Right renal pelvis (tissue), 4 donors: ENCODE measurements at regions not wholly inside any gene's neighbourhood (a gene's known extent, or its start where the extent isn't known, plus 50 kb on each side); places are given as distances from the start of the nearest gene placed in this dataset.
"Not testable (repeated sequence)": the region's sequence is repeated elsewhere in the genome, so short reads cannot be mapped to it uniquely, and the experiment has no call there.

ENCODE experiments used
- DNase-seq, 4 donors: peaks; one replicate each; pipeline ENCODE4 v3.0.0-alpha.2; 2013; ENCODE audit warnings: low read depth in 4 of 4, low spot score in 3 of 4, missing footprints in 1 of 4

GRCh38 chr21:38613686-38614085 is 115.4 kb upstream of the ERG start:
- DNase-seq, result no peak

- no peak for DNase-seq
Observed at GRCh38 chr21:38614558-38614957, 116.3 kb upstream of the ERG start.

- no peak for DNase-seq
Observed at GRCh38 chr21:38619480-38619879, 121.2 kb upstream of the ERG start.

GRCh38 chr21:38619992-38620479 is 121.8 kb upstream of the ERG start:
- DNase-seq, result no peak

GRCh38 chr21:38621132-38621531 is 122.9 kb upstream of the ERG start:
- no peak for DNase-seq

DNA sequence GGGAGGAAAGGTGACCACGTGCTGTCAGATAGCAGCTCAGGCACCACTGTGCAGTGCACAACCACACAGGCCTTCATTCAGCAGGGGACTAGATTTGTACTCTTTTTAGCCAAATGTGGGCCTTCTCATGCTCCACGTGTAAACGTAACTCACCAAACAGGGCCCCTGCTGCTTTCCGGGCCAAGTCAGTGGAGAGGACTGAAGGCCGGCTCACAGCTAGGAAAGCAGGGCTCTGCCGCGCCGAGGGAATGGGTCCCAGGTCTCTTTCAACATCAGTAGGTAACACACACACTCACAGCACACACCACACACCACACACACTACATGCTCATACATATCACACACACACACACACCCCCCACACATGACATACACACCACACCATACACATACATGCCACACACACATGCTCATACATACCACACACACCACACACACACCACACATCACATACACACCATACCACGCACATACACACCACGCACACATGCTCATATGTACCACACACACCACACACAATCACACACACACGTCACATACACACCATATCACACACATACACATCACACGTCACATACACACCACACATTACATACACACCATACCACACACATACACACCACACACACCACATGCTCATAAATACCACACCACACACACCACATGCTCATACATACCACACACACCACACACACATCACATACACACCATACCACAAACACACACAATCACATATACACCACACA is 124.0 kb upstream of the ERG start:
- DNase-seq, result no peak

GRCh38 chr21:38622827-38623209 is 124.5 kb upstream of the ERG start:
- no peak for DNase-seq

DNA sequence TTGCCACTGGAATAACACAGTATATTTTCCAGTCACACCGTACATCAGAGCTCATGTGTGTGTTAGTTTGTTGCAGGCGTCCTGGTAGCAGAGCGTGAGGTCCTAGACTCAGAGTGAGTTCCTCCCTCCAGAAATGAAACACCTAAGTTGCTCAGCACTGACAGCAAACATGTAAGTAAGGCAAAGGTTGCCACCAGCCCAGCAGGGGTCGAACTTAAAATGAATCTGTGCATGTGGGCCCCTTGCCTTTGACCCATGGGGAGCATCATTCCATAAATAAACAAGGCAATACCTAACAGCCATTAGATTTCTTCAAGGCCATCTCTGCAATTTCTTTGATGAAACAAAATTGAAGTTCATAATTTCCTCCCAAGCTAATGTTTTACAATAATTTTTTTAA is 125.3 kb upstream of the ERG start:
- no peak for DNase-seq

DNA sequence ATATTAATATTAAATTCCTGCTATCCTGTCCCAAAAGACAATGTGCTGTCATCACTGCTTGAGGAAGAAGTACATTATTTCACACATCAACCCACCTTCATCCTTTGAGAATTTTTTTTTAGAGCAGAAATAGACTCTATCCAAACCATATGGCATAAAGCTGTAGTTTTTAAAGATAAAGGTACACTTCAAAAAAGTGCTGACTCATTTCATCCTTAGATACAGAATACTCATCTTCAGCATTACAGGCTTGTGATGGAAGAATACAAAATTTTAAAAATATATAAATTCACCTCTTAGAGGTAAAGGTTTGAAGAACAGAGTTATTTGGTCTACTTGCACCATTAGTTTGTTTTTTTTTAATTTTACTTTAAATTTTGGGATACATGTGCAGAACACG is 126.7 kb upstream of the ERG start:
- no peak for DNase-seq

- no peak for DNase-seq
Observed at GRCh38 chr21:38626306-38626705, 128.0 kb upstream of the ERG start.

DNA sequence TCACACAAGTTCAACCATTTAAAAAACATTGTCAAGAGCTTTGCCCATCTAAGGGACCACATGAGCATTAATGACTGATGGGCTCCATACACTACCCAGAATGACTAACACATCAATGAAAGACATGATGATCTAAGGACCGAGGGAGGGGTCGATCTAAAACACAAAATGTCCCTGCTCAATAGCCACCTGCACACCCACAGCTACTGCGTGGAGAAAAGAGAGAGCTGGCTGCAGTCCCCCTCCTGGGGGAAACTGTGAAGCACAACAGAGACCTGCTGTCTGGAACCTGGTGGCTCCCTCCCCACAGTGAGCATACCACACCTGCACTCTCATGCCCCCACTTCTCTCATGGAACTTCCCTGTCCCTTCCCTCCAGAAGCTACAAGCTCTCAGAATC is 130.1 kb upstream of the ERG start:
- DNase-seq, result no peak

- no peak for DNase-seq
Observed at GRCh38 chr21:38631206-38631605, 132.9 kb upstream of the ERG start.

- DNase-seq, result no peak
Observed at GRCh38 chr21:38631676-38632075, 133.4 kb upstream of the ERG start.

GRCh38 chr21:38637161-38637560 is 138.9 kb upstream of the ERG start:
- no peak for DNase-seq

DNA sequence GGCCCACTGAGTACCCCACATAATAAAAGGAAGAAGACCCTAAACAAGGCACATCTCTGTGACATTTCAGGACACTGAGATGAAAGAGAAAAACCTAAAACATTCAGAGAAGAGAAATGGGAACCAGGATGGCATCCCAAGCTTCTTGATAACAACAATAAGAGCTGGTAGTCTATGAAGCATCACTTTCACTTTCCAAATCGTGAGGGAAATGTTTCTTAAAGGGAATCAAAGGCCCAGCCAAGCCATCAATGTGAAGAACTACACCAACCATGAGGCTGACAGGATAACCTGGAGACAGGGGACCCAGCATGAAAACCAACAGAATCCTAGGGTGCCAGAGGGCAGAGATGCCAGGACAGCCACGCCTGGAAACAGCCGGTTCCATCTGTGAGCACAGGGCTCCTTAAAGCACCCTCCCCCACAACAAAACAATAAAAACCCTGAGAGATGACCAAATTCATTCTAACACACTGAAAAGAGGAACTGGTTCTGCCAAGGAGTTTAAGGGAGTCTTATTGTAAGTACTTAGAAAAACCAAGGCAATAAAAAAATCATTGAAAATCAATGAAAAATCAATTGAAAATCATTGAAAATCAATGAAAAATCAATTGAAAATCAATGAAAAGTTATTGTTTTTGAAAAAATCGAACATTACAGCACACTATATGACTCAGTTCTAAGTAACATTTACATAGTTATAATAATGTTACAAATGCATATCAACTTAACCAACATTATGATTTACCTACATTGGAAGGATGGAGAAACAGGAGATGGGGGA is 141.5 kb upstream of the ERG start:
- DNase-seq, result no peak

DNA sequence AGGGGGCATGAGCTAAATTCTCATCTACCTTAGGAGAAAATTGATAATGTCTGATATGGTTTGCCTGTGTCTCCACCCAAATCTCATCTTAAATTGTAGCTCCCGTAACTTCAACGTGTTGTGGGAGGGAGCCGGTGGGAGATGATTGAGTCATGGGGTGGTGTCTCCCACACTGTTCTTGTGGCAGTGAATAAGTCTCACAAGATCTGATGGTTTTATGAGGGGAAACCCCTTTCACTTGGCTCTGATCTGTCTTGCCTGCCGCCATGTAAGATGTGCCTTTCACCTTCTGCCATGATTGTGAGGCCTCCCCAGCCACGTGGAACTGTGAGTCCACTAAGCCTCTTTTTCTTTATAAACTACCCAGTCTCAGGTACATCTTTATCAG is 142.1 kb upstream of the ERG start:
- DNase-seq, result not testable (repeated sequence)

DNA sequence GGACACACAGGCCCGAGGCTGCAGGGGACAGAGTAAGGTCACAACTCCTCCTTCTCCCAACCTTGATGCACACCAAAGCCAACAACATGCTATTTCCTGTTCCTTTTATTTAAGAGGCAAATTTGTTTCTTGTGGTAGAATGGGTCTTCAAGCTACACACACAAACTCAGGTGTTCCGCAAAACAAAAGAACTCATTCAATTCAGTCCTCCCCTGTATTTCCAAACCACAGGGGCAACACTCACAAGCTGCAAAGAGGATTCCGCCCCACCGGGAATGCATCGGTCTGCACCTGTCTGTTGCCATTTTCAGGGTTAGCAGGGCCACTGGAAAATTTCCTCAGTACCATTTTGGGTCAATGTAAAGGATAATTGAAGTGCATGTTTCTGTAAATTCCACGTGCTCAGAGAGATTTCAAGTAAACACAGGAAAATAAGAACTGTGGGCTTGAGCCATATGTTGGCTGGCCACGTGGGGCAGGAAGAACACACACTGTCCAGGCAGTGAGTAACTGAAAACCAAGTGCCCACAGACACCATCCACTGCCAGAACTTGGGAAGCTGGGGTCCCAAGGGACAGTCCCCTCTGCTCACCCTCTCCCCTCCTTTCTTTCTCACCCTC is 145.2 kb upstream of the ERG start:
- DNase-seq, result no peak

DNA sequence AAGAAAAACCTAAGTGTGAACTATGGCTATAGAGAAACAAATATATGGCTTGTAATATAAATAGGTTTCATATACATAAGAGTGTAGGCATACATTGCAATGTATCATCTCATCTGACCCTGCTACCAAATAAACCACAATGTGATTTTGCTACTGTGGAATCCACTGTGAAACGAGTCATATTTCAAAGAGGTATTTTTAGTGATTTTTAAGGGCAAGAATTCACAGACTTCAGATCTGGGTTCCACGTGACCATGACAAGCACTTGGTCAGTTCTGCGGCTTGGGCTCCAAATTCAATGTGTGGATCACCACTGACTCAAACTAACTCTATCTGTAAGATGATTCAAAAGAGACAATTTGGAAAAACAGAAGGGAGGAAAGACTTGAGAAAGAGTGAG is 147.0 kb upstream of the ERG start:
- DNase-seq, result no peak

DNA sequence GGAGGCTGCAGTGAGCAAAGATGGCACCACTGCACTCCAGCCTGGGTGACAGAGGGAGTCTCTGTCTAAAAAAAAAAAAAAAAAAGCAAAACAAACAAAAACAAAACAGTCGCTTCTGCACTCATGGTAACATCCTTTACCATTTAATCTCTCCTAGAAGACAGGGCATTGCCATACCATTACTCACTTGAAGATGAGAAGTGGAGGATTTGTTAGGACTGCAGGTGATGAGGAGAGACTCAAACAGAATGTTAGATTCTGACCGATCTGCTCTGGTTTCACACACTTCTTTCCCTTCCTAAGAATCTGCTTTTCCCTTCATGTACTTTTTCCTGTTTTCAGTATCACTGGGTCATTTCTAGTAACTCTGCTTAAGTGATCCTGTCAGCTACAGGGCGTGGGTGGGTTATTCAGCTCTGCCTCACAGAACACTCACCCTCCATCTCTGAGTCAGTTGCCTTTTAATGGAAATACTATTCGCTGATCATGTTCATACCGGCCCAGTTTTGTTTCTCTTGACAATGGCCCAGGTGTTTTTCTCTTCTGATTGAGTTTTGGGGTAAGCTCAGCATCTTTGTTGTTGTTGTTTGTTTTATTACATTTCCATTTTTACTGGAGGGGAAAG is 148.0 kb upstream of the ERG start:
- DNase-seq, result no peak

DNA sequence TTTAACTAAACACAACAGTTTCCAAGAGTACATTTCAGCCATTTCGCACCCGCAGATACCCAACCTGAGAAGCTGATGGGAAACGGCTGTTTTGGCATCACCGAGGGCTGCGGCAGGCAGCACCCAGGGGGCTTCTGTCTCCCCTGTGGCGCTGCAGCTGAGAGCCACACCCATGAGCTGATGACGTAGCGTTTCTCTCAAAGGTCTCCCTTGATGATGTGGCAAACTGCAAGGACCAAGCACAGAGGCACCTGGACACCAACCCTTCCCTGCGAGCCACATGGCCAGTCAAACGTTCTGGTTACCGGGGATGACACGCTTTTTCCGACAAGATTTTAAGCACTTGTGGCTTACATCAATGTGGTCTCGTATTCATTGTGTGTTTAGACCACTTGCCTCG is 150.8 kb upstream of the ERG start:
- DNase-seq, result no peak

- DNase-seq, result no peak
Observed at GRCh38 chr21:38651570-38651969, 153.3 kb upstream of the ERG start.
